IPS DF 4.7 (cell line): ENCODE measurements at regions not wholly inside any gene's neighbourhood (a gene's known extent, or its start where the extent isn't known, plus 50 kb on each side); places are given as distances from the start of the nearest gene placed in this dataset.

Experiments
- DNase-seq: peaks from one replicate; pipeline ENCODE4 v3.0.0-alpha.2; 2013; ENCODE audit warnings: low spot score; ENCODE audit errors: extremely low read depth

- no peak for DNase-seq
Measured at GRCh38 chr11:70782401-70782913, 384.1 kb downstream of the CTTN start.

- no peak for DNase-seq
Measured at GRCh38 chr11:70783356-70783755, 385.0 kb downstream of the CTTN start.

GRCh38 chr11:70783821-70784220, 385.5 kb downstream of the CTTN start:
- no peak for DNase-seq

GRCh38 chr11:70785372-70785771, 387.0 kb downstream of the CTTN start:
- no peak for DNase-seq

GRCh38 chr11:70786021-70786665, 387.8 kb downstream of the CTTN start:
- no peak for DNase-seq

GRCh38 chr11:70788248-70789022, 390.1 kb downstream of the CTTN start:
- DNase-seq, result no peak

- peak; percentile 9 for DNase-seq
Measured at GRCh38 chr11:70790671-70791300, 392.5 kb downstream of the CTTN start.

- peak; percentile 11 for DNase-seq
Measured at GRCh38 chr11:70796648-70797227, 398.4 kb downstream of the CTTN start.

- DNase-seq, result no peak
Measured at GRCh38 chr11:70798296-70798695, 400.0 kb downstream of the CTTN start.

- no peak for DNase-seq
Measured at GRCh38 chr11:70799386-70799785, 401.1 kb downstream of the CTTN start.

GRCh38 chr11:70802185-70802584, 403.9 kb downstream of the CTTN start:
- no peak for DNase-seq

- no peak for DNase-seq
Measured at GRCh38 chr11:70804139-70804837, 406.0 kb downstream of the CTTN start.

GRCh38 chr11:70805243-70805642, 406.9 kb downstream of the CTTN start:
- no peak for DNase-seq

- DNase-seq, result no peak
Measured at GRCh38 chr11:70805971-70806370, 407.6 kb downstream of the CTTN start.

GRCh38 chr11:70806461-70807194, 408.3 kb downstream of the CTTN start:
- no peak for DNase-seq

- DNase-seq, result no peak
Measured at GRCh38 chr11:70807195-70807543, 408.8 kb downstream of the CTTN start.

- DNase-seq, result no peak
Measured at GRCh38 chr11:70808686-70809375, 410.5 kb downstream of the CTTN start.

- no peak for DNase-seq
Measured at GRCh38 chr11:70810133-70810532, 411.8 kb downstream of the CTTN start.

- no peak for DNase-seq
Measured at GRCh38 chr11:70810681-70811080, 412.4 kb downstream of the CTTN start.

- no peak for DNase-seq
Measured at GRCh38 chr11:70811483-70811882, 413.2 kb downstream of the CTTN start.
